ENCODE measurements at regions not wholly inside any gene's neighbourhood (a gene's known extent, or its start where the extent isn't known, plus 50 kb on each side); places are given as distances from the start of the nearest gene placed in this dataset.
"Not testable (repeated sequence)": the region's sequence is repeated elsewhere in the genome, so short reads cannot be mapped to it uniquely, and the experiment has no call there.

GRCh38 chr6:12485837-12486236 is 195.7 kb downstream of the EDN1 start:
- H3K36me3 ChIP-seq (ENCODE audit: control insufficient read depth in 3 of 3, insufficient read depth in 2 of 3, low read depth in 1 of 3, low read length in 3 of 3), result no peaks in the 10 kb centered on the region
- H3K9me3 ChIP-seq (ENCODE audit: control insufficient read depth in 2 of 2, insufficient read depth in 1 of 2, low read depth in 1 of 2, low read length in 1 of 2), result peaks cover 0 to 10% of the 10 kb centered on the region in 2 donors
- FAIRE-seq, result no peak
- WGBS, 3 donors, result 85 to 91% (median 89%) methylated on average over 3 of the region's 3 CpGs
- DNase-seq, result no peak
- H3K27me3 ChIP-seq (ENCODE audit: control insufficient read depth in 3 of 3, insufficient read depth in 3 of 3, low read length in 3 of 3), result no peaks in the 10 kb centered on the region
- no peak overlapping the region for H3K27ac ChIP-seq (ENCODE audit: low read depth in 1 of 3, low read length in 2 of 3)
- H3K4me1 ChIP-seq (ENCODE audit: control insufficient read depth in 3 of 3, insufficient read depth in 2 of 3, low read depth in 1 of 3, low read length in 2 of 3), result peaks cover 2 to 17% (median 6%) of the 10 kb centered on the region in 3 donors
- no peak overlapping the region for H3K4me3 ChIP-seq (ENCODE audit: low read depth in 1 of 3, low read length in 3 of 3)

GRCh38 chr6:12490351-12490903 is 200.3 kb downstream of the EDN1 start:
- peaks cover 0 to 16% of the 10 kb centered on the region in 2 donors for H3K9me3 ChIP-seq (ENCODE audit: control insufficient read depth in 2 of 2, insufficient read depth in 1 of 2, low read depth in 1 of 2, low read length in 1 of 2)
- peaks cover 0 to 11% (median 4%) of the 10 kb centered on the region in 3 donors for H3K4me1 ChIP-seq (ENCODE audit: control insufficient read depth in 3 of 3, insufficient read depth in 2 of 3, low read depth in 1 of 3, low read length in 2 of 3)
- H3K4me3 ChIP-seq (ENCODE audit: low read depth in 1 of 3, low read length in 3 of 3), result no peak overlapping the region
- H3K27ac ChIP-seq (ENCODE audit: low read depth in 1 of 3, low read length in 2 of 3), result no peak overlapping the region
- FAIRE-seq (no peak), DNase-seq (no peak)
- H3K36me3 ChIP-seq (ENCODE audit: control insufficient read depth in 3 of 3, insufficient read depth in 2 of 3, low read depth in 1 of 3, low read length in 3 of 3), result no peaks in the 10 kb centered on the region
- WGBS, 3 donors, result 72 to 80% (median 78%) methylated on average over 2 of the region's 2 CpGs
- no peaks in the 10 kb centered on the region for H3K27me3 ChIP-seq (ENCODE audit: control insufficient read depth in 3 of 3, insufficient read depth in 3 of 3, low read length in 3 of 3)

GRCh38 chr6:12490904-12491571 is 200.9 kb downstream of the EDN1 start:
- FAIRE-seq, result no peak

GRCh38 chr6:12492929-12493328 is 202.8 kb downstream of the EDN1 start:
- 87 to 89% (median 89%) methylated on average over 4 of the region's 4 CpGs for WGBS, 3 donors
- not testable (repeated sequence) for FAIRE-seq

More at GRCh38 chr6:12490904-12491571, 200.9 kb downstream of the EDN1 start:
- H3K4me1 ChIP-seq (ENCODE audit: control insufficient read depth in 3 of 3, insufficient read depth in 2 of 3, low read depth in 1 of 3, low read length in 2 of 3), result peaks cover 0 to 11% (median 4%) of the 10 kb centered on the region in 3 donors
- 40 to 54% (median 53%) methylated on average over 2 of the region's 2 CpGs for WGBS, 3 donors
- no peaks in the 10 kb centered on the region for H3K27me3 ChIP-seq (ENCODE audit: control insufficient read depth in 3 of 3, insufficient read depth in 3 of 3, low read length in 3 of 3)
- H3K4me3 ChIP-seq (ENCODE audit: low read depth in 1 of 3, low read length in 3 of 3), result no peak overlapping the region
- H3K27ac ChIP-seq (ENCODE audit: low read depth in 1 of 3, low read length in 2 of 3), result no peak overlapping the region
- peaks cover 0 to 16% of the 10 kb centered on the region in 2 donors for H3K9me3 ChIP-seq (ENCODE audit: control insufficient read depth in 2 of 2, insufficient read depth in 1 of 2, low read depth in 1 of 2, low read length in 1 of 2)
- DNase-seq, result no peak
- no peaks in the 10 kb centered on the region for H3K36me3 ChIP-seq (ENCODE audit: control insufficient read depth in 3 of 3, insufficient read depth in 2 of 3, low read depth in 1 of 3, low read length in 3 of 3)

GRCh38 chr6:12493446-12493845 is 203.3 kb downstream of the EDN1 start:
- Histone ChIP-seq H3K4me1 (ENCODE audit: control insufficient read depth in 3 of 3, insufficient read depth in 2 of 3, low read depth in 1 of 3, low read length in 2 of 3) (peaks cover 0 to 11% (median 4%) of the 10 kb centered on the region in 3 donors), H3K4me3 (ENCODE audit: low read depth in 1 of 3, low read length in 3 of 3) (no peak overlapping the region), H3K9me3 (ENCODE audit: control insufficient read depth in 2 of 2, insufficient read depth in 1 of 2, low read depth in 1 of 2, low read length in 1 of 2) (peaks cover 0 to 6% of the 10 kb centered on the region in 2 donors), H3K27ac (ENCODE audit: low read depth in 1 of 3, low read length in 2 of 3) (no peak overlapping the region), H3K36me3 (ENCODE audit: control insufficient read depth in 3 of 3, insufficient read depth in 2 of 3, low read depth in 1 of 3, low read length in 3 of 3) (no peaks in the 10 kb centered on the region), H3K27me3 (ENCODE audit: control insufficient read depth in 3 of 3, insufficient read depth in 3 of 3, low read length in 3 of 3) (no peaks in the 10 kb centered on the region)
- 93 to 96% (median 94%) methylated on average over 4 of the region's 4 CpGs for WGBS, 3 donors
- FAIRE-seq (no peak), DNase-seq (no peak)

More at GRCh38 chr6:12492929-12493328, 202.8 kb downstream of the EDN1 start:
- not testable (repeated sequence) for H3K9me3 ChIP-seq (ENCODE audit: control insufficient read depth in 2 of 2, insufficient read depth in 1 of 2, low read depth in 1 of 2, low read length in 1 of 2); H3K27ac ChIP-seq (ENCODE audit: low read depth in 1 of 3, low read length in 2 of 3); H3K4me3 ChIP-seq (ENCODE audit: low read depth in 1 of 3, low read length in 3 of 3); DNase-seq; H3K36me3 ChIP-seq (ENCODE audit: control insufficient read depth in 3 of 3, insufficient read depth in 2 of 3, low read depth in 1 of 3, low read length in 3 of 3); H3K27me3 ChIP-seq (ENCODE audit: control insufficient read depth in 3 of 3, insufficient read depth in 3 of 3, low read length in 3 of 3)
- H3K4me1 ChIP-seq (ENCODE audit: control insufficient read depth in 3 of 3, insufficient read depth in 2 of 3, low read depth in 1 of 3, low read length in 2 of 3), result peaks cover 0 to 11% (median 4%) of the 10 kb centered on the region in 3 donors

GRCh38 chr6:12494161-12494560 is 204.0 kb downstream of the EDN1 start:
- no peak for FAIRE-seq
- no peaks in the 10 kb centered on the region for H3K36me3 ChIP-seq (ENCODE audit: control insufficient read depth in 3 of 3, insufficient read depth in 2 of 3, low read depth in 1 of 3, low read length in 3 of 3)
- 88 to 99% (median 91%) methylated on average over 7 of the region's 7 CpGs for WGBS, 3 donors
- H3K9me3 ChIP-seq (ENCODE audit: control insufficient read depth in 2 of 2, insufficient read depth in 1 of 2, low read depth in 1 of 2, low read length in 1 of 2), result peaks cover 0 to 6% of the 10 kb centered on the region in 2 donors
- no peaks in the 10 kb centered on the region for H3K27me3 ChIP-seq (ENCODE audit: control insufficient read depth in 3 of 3, insufficient read depth in 3 of 3, low read length in 3 of 3)
- no peak for DNase-seq
- H3K4me1 ChIP-seq (ENCODE audit: control insufficient read depth in 3 of 3, insufficient read depth in 2 of 3, low read depth in 1 of 3, low read length in 2 of 3), result peaks cover 0 to 11% (median 4%) of the 10 kb centered on the region in 3 donors
- no peak overlapping the region for H3K27ac ChIP-seq (ENCODE audit: low read depth in 1 of 3, low read length in 2 of 3)
- no peak overlapping the region for H3K4me3 ChIP-seq (ENCODE audit: low read depth in 1 of 3, low read length in 3 of 3)

- Histone ChIP-seq H3K36me3 (ENCODE audit: control insufficient read depth in 3 of 3, insufficient read depth in 2 of 3, low read depth in 1 of 3, low read length in 3 of 3) (no peaks in the 10 kb centered on the region), H3K27ac (ENCODE audit: low read depth in 1 of 3, low read length in 2 of 3) (no peak overlapping the region), H3K4me3 (ENCODE audit: low read depth in 1 of 3, low read length in 3 of 3) (no peak overlapping the region), H3K27me3 (ENCODE audit: control insufficient read depth in 3 of 3, insufficient read depth in 3 of 3, low read length in 3 of 3) (no peaks in the 10 kb centered on the region), H3K4me1 (ENCODE audit: control insufficient read depth in 3 of 3, insufficient read depth in 2 of 3, low read depth in 1 of 3, low read length in 2 of 3) (no peaks in the 10 kb centered on the region), H3K9me3 (ENCODE audit: control insufficient read depth in 2 of 2, insufficient read depth in 1 of 2, low read depth in 1 of 2, low read length in 1 of 2) (no peaks in the 10 kb centered on the region)
- 82 to 97% (median 96%) methylated on average over 1 of the region's 1 CpG for WGBS, 3 donors
- FAIRE-seq (no peak), DNase-seq (no peak)
Observed at GRCh38 chr6:12501990-12502389, 211.8 kb downstream of the EDN1 start.

GRCh38 chr6:12504325-12504966 is 212.1 kb upstream of the PHACTR1 start:
- H3K4me1 ChIP-seq (ENCODE audit: control insufficient read depth in 3 of 3, insufficient read depth in 2 of 3, low read depth in 1 of 3, low read length in 2 of 3), result no peaks in the 10 kb centered on the region
- FAIRE-seq (no peak), DNase-seq (peak; percentile 33 to 43)
- no peak overlapping the region for H3K4me3 ChIP-seq (ENCODE audit: low read depth in 1 of 3, low read length in 3 of 3)
- H3K9me3 ChIP-seq (ENCODE audit: control insufficient read depth in 2 of 2, insufficient read depth in 1 of 2, low read depth in 1 of 2, low read length in 1 of 2), result no peaks in the 10 kb centered on the region
- H3K27me3 ChIP-seq (ENCODE audit: control insufficient read depth in 3 of 3, insufficient read depth in 3 of 3, low read length in 3 of 3), result no peaks in the 10 kb centered on the region
- H3K27ac ChIP-seq (ENCODE audit: low read depth in 1 of 3, low read length in 2 of 3), result no peak overlapping the region
- no peaks in the 10 kb centered on the region for H3K36me3 ChIP-seq (ENCODE audit: control insufficient read depth in 3 of 3, insufficient read depth in 2 of 3, low read depth in 1 of 3, low read length in 3 of 3)
- 82 to 84% (median 83%) methylated on average over 2 of the region's 2 CpGs for WGBS, 3 donors

Measured in small intestine (tissue), 7 donors.